ENCODE measurements at regions not wholly inside any gene's neighbourhood (a gene's known extent, or its start where the extent isn't known, plus 50 kb on each side); places are given as distances from the start of the nearest gene placed in this dataset.

DNA sequence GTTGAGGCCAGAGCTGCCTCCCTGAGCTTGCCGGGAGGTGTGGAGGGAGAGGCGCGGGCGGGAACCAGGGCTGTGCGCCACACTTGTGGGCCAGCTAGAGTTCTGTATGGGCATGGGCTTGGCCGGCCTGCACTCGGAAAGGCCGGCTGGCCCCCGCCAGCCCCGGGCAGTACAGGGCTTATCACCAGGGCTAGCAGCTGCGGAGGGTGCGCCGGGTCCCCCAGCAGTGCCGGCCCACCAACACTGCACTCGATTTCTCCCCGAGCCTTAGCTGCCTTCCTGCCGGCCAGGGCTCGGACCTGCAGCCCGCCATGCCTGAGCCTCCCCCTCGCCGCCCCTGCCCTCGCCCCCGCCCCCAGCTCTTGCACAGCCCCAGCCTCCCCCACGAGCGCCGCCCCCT is 472.7 kb downstream of the TFAP2A start:
- no peak for DNase-seq (ENCODE audit: low spot score)

DNA sequence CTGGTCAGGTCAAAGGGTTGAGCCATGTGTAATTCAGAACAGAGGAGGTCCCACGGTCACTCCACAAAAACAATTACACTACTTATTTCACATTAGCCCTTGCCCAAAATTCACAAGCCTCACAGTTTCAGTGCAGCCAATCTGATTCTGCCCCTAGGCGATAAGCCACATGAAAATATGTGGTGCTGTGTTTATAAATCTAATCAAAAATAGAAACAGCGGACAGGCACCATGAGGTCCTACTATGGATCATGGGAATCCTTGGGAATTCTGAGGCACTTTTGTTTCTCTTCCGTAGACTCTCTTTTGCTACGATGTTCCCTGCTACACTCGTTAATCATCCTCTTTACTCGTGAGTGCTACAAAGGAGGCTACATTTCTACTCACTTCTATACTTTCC is 476.1 kb downstream of the TFAP2A start:
- no peak for DNase-seq (ENCODE audit: low spot score)

- no peak for DNase-seq (ENCODE audit: low spot score)
Observed at GRCh38 chr6:9937031-9937763, 477.7 kb downstream of the TFAP2A start.

- no peak for DNase-seq (ENCODE audit: low spot score)
Observed at GRCh38 chr6:9936551-9936950, 478.3 kb downstream of the TFAP2A start.

- DNase-seq (ENCODE audit: low spot score): no peak
Observed at GRCh38 chr6:9933677-9934076, 481.2 kb downstream of the TFAP2A start.

DNA sequence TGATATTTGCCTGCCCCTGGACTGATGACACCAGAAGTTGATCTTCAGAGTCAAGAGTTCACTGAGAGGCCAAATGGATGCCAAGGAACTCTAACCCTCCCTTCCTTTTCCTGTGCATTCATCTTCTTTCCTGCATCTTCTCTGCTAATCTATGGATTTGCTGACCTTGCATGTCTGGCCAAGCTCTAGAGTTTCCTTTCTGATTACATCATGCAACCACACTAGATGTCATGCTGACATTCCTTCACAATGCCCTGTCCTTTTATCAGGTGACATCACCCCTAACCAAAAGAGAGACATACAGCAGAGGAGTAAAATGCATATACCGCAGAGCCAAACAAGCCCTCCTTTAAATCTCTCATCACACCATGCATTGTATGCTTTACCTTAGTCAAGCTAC is 487.6 kb downstream of the TFAP2A start:
- DNase-seq (ENCODE audit: low spot score): no peak

DNA sequence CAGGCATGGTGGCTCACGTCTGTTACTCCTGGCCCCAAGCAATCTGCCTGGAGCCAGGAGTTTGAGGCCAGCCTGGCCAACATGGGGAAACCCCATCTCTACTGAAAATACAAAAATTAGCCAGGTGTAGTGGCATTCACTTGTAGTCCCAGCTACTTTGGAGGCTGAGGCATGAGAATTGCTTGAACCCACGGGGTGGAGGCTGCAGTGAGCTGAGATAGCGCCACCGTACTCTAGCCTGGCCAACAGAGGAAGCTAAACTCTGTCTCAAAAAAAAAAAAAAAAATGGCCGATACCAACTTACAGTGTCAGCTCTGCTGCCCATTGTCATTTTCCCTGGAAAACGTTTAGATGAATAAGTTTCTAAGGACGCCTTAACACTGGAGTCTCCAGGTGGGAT is 489.9 kb downstream of the TFAP2A start:
- no peak for DNase-seq (ENCODE audit: low spot score)

GRCh38 chr6:9921366-9921765 is 493.5 kb downstream of the TFAP2A start:
- no peak for DNase-seq (ENCODE audit: low spot score)

GRCh38 chr6:9914951-9915350 is 499.9 kb downstream of the TFAP2A start:
- DNase-seq (ENCODE audit: low spot score): no peak

- DNase-seq (ENCODE audit: low spot score): no peak
Observed at GRCh38 chr6:9901376-9901775, 513.5 kb downstream of the TFAP2A start.

- no peak for DNase-seq (ENCODE audit: low spot score)
Observed at GRCh38 chr6:9896806-9897205, 518.1 kb downstream of the TFAP2A start.

DNA sequence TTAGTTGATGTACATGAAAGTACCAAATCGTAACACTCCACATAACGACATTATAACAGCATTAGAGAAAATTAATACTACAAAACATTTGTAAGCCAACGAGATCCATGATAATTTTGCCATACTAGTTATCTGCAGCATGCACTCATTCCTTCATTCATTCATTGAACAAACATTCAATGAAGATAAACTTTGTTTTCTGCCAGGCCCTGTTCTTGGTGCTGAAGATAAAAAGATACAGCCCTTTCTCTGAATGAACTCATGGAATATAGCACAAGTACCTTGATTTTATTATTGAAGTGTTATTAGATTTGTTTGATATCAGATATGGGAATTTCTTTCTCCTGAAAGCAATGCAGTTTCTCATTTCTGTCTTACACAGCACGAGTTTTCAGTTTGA is 524.0 kb downstream of the TFAP2A start:
- DNase-seq (ENCODE audit: low spot score): no peak

- no peak for DNase-seq (ENCODE audit: low spot score)
Observed at GRCh38 chr6:9890469-9890868, 524.4 kb downstream of the TFAP2A start.

DNA sequence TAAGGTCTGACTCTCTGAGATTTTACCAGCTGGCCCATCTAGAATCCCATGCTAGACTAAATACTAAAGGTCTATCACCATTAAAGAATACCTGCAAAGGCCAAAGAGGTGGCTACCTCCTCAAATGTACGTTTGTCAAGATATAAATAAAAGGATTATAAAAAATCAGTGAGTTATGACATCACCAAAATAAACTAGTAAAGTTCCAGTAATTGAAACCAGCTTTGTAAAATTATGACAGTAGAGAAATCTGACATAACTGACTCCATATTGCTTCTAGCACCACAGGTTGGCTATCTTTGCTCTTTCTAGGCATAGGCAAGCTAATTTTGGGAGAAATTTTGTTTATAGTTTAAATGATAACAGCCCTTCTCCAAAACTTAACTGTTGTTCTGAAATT is 536.3 kb downstream of the TFAP2A start:
- DNase-seq (ENCODE audit: low spot score): no peak

GRCh38 chr6:9875605-9876353 is 539.1 kb downstream of the TFAP2A start:
- DNase-seq (ENCODE audit: low spot score): no peak

DNA sequence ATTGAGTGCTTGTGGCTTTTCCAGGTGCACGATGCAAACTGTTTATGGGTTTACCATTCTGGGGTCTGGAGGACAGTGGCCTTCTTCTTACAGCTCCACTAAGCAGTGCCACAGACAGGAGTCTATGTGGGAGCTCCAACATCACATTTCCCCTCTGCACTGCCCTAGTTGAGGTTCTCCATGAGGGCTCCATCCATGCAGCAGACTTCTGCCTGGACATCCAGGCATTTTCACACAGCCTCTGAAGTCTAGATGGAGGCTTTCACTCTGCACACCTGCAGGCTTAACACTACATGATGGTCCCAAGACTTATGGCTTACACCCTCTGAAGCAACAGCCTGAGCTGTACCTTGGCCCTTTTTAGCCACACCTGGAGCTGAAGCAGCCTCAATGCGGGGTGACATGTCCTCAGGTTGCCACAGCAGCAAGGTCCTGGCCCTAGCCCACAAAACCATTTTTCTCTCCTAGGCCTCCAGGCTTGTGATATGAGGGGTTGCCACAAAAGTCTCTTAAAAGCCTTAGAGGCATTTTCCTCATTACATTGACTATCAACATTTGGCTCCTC is 552.2 kb downstream of the TFAP2A start:
- DNase-seq (ENCODE audit: low spot score): no peak

- peak; percentile 40 for DNase-seq (ENCODE audit: low spot score)
Observed at GRCh38 chr6:9851541-9852380, 563.1 kb downstream of the TFAP2A start.

- DNase-seq (ENCODE audit: low spot score): no peak
Observed at GRCh38 chr6:9851006-9851405, 563.9 kb downstream of the TFAP2A start.

DNA sequence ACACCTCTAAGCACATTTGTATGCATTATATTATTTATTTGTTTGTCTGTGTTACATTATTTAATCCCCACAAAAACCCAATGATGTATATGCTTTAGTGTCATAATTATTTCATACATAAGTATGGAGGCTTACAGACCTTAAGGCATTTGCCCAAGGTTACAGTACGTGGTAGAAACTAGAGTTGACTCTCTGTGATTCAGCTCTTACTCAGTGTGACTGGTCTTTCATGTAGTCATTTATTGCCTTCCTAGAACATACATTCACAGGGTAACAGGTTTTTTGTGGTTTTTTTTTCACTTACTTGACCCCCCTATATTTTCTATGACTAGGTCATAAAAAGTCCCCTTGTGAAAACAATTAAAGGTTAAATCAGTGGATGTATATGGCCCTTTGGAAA is 566.8 kb downstream of the TFAP2A start:
- no peak for DNase-seq (ENCODE audit: low spot score)

DNA sequence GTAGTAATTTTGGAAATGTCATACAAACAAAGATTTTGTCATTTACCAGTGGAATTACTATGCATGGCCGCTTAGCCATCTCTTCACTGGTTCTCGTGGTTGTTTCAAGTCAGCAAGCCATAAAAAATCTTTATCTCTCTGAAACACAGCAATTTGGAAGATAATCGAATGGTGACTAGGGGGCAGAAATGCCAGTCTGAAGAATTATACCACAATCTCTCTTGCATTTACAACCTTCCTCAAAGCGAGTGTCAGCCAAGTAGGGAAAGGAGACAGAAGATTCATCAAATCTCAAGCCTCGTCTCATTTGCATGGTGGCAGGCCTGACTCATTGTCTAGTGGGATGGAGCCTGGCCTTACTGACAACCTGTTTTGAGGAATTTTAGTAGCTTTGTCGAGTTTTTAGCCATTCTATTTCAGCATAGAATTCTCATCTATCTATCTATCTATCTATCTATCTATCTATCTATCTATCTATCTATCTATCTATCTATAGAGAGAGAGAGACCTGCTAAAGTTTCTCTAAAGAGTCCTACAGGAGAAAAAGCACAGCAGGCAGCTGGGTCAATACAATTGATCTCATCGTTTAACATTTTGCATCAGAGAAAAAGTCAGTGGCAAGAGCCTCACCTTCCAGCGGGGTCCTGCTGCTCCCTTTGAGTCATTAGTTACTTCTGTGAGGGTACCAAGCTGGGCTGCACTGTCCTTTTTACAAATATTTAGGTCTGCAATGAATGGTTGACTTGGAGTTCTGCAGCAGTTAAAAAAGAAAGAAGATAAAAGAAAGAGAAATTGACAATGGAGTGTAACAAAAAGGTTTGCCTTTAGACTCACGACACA is 572.8 kb downstream of the TFAP2A start:
- no peak for DNase-seq (ENCODE audit: low spot score)

GRCh38 chr6:9834233-9834632 is 580.6 kb downstream of the TFAP2A start:
- DNase-seq (ENCODE audit: low spot score): no peak
